Activated CD8-positive, alpha-beta T cell treated with anti-CD3 and anti-CD28 coated beads, Interleukin-2, amount 10 ng/mL, durations not matched to agents 7 days and 5 days (primary cell): ENCODE measurements at regions not wholly inside any gene's neighbourhood (a gene's known extent, or its start where the extent isn't known, plus 50 kb on each side); places are given as distances from the start of the nearest gene placed in this dataset.

Source experiments
- ATAC-seq: fragments of 150-1000 bp; cut with Tn5 transposase; one replicate; pipeline ENCODE4 v1.10.0; 2021; ENCODE audit warnings: moderate library complexity
- CTCF ChIA-PET: fragments of 350-600 bp; sonication (Branson Sonifier 250); formaldehyde crosslinking; loops from one replicate; lab custom pipeline; 2021; ENCODE audit warnings: antibody characterized with exemption; lab: Charles Lee
- POLR2A ChIA-PET: fragments of 350-600 bp; sonication (Branson Sonifier 250); formaldehyde crosslinking; loops from one replicate; lab custom pipeline; 2021; ENCODE audit warnings: antibody characterized with exemption; lab: Charles Lee
- DNase-seq: peaks from one replicate; pipeline ENCODE4 v3.0.0-alpha.2; 2020
- H3K27ac Mint-ChIP-seq: one replicate; pipeline ENCODE4 v1.8.0; 2021; ENCODE audit warnings: mild to moderate bottlenecking, mixed read lengths
- H3K27me3 Mint-ChIP-seq: one replicate; pipeline ENCODE4 v1.8.0; 2021; ENCODE audit warnings: low read depth, mixed read lengths
- H3K36me3 Mint-ChIP-seq: one replicate; pipeline ENCODE4 v1.8.0; 2021; ENCODE audit warnings: low read depth, mixed read lengths
- H3K4me1 Mint-ChIP-seq: one replicate; pipeline ENCODE4 v1.8.0; 2021; ENCODE audit warnings: low read depth, mixed read lengths
- H3K4me3 Mint-ChIP-seq: one replicate; pipeline ENCODE4 v1.8.0; 2021; ENCODE audit warnings: mild to moderate bottlenecking, mixed read lengths
- H3K9me3 Mint-ChIP-seq: one replicate; pipeline ENCODE4 v1.8.0; 2022; ENCODE audit warnings: mixed read lengths; ENCODE audit not compliant: insufficient read depth

GRCh38 chr14:62614122-62614521, 431.1 kb downstream of the KCNH5 start:
- POLR2A ChIA-PET, result no interaction called here

GRCh38 chr14:62616668-62617067, 428.6 kb downstream of the KCNH5 start:
- no peaks in the 10 kb centered on the region for H3K9me3 Mint-ChIP-seq
- no peaks in the 10 kb centered on the region for H3K27me3 Mint-ChIP-seq
- ChIA-PET POLR2A (no interaction called here), CTCF (no interaction called here)
- no peak overlapping the region for H3K27ac Mint-ChIP-seq
- H3K4me1 Mint-ChIP-seq, result no peaks in the 10 kb centered on the region
- ATAC-seq, result no peak
- H3K36me3 Mint-ChIP-seq, result no peaks in the 10 kb centered on the region
- no peak overlapping the region for H3K4me3 Mint-ChIP-seq
- DNase-seq, result no peak

More at GRCh38 chr14:62614122-62614521, 431.1 kb downstream of the KCNH5 start:
- CTCF ChIA-PET, result no interaction called here
- Mint-ChIP-seq H3K36me3 (no peaks in the 10 kb centered on the region), H3K27me3 (no peaks in the 10 kb centered on the region), H3K27ac (no peak overlapping the region), H3K9me3 (peaks cover 8% of the 10 kb centered on the region), H3K4me1 (no peaks in the 10 kb centered on the region), H3K4me3 (no peak overlapping the region)
- ATAC-seq (no peak), DNase-seq (no peak)

- no peak for DNase-seq
- ChIA-PET POLR2A (no interaction called here), CTCF (no interaction called here)
- H3K4me3 Mint-ChIP-seq, result no peak overlapping the region
- H3K4me1 Mint-ChIP-seq, result no peaks in the 10 kb centered on the region
- no peak for ATAC-seq
- no peak overlapping the region for H3K27ac Mint-ChIP-seq
- H3K36me3 Mint-ChIP-seq, result no peaks in the 10 kb centered on the region
- H3K9me3 Mint-ChIP-seq, result no peaks in the 10 kb centered on the region
- H3K27me3 Mint-ChIP-seq, result no peaks in the 10 kb centered on the region
Observed at GRCh38 chr14:62626416-62626815, 418.8 kb downstream of the KCNH5 start.

DNA sequence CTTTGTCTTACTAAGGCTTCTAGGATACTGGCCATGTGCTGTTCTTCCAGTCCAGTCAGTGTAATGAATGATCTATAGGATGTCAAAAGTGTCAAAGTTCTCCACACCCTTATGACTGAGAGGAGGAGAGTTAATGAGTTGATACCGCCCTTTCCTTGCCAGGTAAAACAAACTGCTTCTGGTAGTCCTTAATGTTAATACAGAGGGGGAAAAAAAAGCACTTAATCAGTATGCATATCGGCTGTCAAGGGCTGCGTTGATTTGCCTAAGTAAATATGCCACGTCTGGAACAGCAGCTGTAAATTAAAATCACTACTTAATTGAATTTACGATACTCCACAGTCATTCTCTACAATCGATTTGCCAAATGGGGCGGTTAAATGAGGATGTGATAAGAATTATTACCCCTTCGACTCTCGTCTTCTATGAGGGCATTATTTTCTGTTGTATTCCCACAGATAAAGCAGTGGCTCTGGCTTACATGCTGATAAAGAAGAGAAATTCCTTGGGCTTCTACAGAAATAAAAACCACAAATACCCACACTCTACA, 416.0 kb downstream of the KCNH5 start:
- H3K4me1 Mint-ChIP-seq, result no peaks in the 10 kb centered on the region
- no peaks in the 10 kb centered on the region for H3K36me3 Mint-ChIP-seq
- ATAC-seq, result no peak

GRCh38 chr14:62631176-62631575, 414.1 kb downstream of the KCNH5 start:
- no peak for ATAC-seq

More for the DNA sequence above, 416.0 kb downstream of the KCNH5 start:
- ChIA-PET POLR2A (no interaction called here), CTCF (no interaction called here)
- Mint-ChIP-seq H3K27me3 (no peaks in the 10 kb centered on the region), H3K27ac (no peak overlapping the region), H3K9me3 (no peaks in the 10 kb centered on the region), H3K4me3 (no peak overlapping the region)
- no peak for DNase-seq

DNA sequence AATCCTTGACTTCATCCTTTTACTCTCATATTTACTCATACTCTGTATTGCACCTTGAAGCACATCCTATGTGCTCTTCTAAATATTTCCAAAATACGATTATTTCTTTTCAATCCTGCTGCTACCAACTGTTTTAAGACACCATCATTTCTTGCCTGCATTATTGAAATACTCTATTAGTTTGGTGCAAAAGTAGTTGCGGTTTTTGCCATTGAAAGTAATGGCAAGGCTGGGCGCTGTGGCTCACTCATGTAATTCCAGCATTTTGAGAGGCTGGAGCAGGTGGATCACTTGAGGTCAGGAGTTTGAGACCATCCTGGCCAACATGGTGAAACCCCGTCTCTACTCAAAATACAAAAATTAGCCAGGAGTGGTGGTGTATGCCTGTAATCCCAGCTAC, 412.5 kb downstream of the KCNH5 start:
- POLR2A ChIA-PET, result no interaction called here
- H3K27me3 Mint-ChIP-seq, result no peaks in the 10 kb centered on the region
- no peaks in the 10 kb centered on the region for H3K9me3 Mint-ChIP-seq
- no peak overlapping the region for H3K4me3 Mint-ChIP-seq
- no peak for ATAC-seq
- no peaks in the 10 kb centered on the region for H3K36me3 Mint-ChIP-seq
- no peak for DNase-seq
- no peak overlapping the region for H3K27ac Mint-ChIP-seq
- CTCF ChIA-PET, result no interaction called here
- no peaks in the 10 kb centered on the region for H3K4me1 Mint-ChIP-seq

More at GRCh38 chr14:62631176-62631575, 414.1 kb downstream of the KCNH5 start:
- Mint-ChIP-seq H3K4me1 (no peaks in the 10 kb centered on the region), H3K36me3 (no peaks in the 10 kb centered on the region), H3K4me3 (no peak overlapping the region), H3K9me3 (no peaks in the 10 kb centered on the region), H3K27ac (no peak overlapping the region), H3K27me3 (no peaks in the 10 kb centered on the region)
- ChIA-PET POLR2A (no interaction called here), CTCF (no interaction called here)
- DNase-seq, result no peak

GRCh38 chr14:62645649-62646048, 399.6 kb downstream of the KCNH5 start:
- Mint-ChIP-seq H3K36me3 (no peaks in the 10 kb centered on the region), H3K27me3 (no peaks in the 10 kb centered on the region), H3K4me1 (no peaks in the 10 kb centered on the region), H3K4me3 (no peak overlapping the region), H3K9me3 (peaks cover 5% of the 10 kb centered on the region), H3K27ac (no peak overlapping the region)
- ATAC-seq, result no peak
- POLR2A ChIA-PET, result no interaction called here
- no peak for DNase-seq
- CTCF ChIA-PET, result no interaction called here
